ENCODE measurements at regions not wholly inside any gene's neighbourhood (a gene's known extent, or its start where the extent isn't known, plus 50 kb on each side); places are given as distances from the start of the nearest gene placed in this dataset.

DNA sequence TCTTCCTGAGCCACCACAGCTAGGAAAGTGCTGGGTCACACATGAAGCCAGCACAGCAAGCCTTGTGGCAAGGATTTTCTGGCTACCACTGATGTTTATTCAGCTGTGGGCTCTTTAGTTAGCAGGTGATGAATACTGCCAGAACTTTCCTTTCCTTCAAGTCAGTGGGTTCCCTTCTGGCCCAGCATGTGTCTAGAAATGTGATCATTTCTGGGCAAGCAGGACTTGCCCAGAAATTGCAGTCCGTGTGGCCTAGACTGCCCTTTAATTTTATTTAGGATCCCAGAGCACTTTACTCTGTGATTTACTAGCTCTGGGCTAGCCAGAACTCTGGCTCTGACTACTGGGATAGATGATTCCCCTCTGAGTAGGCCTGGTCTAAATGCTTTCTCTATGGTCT lies 397.5 kb downstream of the ZIC4 start:
- no peak for DNase-seq

DNA sequence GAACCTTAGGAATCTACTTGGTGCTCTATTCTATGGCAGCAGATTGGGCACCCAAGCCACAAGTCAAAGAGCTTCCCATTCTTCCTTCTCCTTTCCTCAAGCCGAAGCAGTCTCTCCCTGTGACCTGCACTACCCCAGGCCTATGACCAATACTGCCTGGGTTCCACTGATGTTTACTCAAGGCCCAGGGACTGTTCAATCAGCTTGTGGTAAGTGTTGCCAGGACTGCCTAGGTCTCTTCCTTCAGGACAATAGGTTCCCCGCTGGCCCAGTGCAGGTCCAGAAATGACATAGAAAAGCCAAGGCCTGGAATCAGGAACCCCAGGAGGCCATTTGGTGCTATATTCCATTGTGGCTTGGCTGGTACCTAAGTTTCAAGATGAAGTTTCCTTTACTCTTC lies 397.9 kb downstream of the ZIC4 start:
- DNase-seq: no peak

DNA sequence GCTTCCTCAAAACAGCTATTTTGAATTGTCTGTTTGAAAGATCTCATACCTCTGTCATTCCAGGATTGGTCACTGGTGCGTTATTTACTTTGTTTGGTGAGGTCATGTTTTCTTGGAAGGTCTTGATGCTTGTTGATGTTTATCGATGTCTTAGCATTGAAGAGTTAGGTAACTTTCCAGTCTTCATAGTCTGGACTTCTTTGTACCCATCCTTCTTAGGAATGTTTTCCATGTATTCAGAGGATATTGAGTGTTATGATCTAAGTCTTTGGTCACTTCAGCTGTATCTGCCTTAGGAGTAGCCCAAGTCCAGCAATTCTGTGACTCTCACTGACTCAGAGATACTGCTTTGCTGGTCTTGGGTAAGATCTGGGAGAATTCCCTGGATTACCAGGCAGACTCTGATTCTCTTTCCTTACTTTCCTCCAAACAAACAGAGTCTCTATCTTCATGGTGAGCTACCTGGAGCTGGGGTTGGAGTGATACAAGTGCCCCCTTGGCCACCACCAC lies 398.6 kb downstream of the ZIC4 start:
- DNase-seq: no peak

DNA sequence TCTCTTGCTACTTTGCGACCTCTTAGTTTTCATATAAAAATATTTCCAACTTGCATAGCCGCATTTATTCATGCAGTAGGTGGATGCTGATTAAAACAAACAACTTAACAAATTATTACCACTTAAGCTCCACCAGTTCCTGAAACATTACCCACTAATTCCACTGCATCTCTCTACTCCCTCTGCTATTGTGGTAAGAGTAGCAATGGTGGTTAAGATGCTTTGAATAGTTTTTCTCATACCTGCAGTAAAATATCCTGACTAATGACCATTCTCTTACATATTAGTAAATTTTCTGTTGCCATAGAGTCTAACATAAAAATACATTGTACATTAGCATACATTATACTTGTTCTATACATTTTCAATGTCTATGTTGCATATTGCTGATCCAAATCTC lies 397.6 kb upstream of the PLSCR5 start:
- DNase-seq: no peak

DNA sequence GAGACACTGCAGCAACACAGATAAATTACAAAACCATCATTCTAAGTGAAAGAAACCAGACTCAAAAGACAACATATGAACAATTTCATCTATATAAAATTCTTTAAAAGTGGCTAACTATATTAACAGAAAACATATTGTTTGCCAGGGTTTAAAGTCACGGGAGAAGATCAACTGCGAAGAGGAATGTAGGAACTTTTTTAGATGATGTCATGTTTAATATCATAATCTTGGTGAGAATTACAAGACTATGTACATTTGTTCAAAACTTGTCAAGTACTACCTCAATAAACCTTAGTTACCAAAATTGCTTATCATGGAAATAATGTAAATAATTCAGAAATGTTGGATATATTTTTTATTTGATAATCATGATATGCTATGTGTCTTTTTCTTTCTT lies 395.1 kb upstream of the PLSCR5 start:
- no peak for DNase-seq

DNA sequence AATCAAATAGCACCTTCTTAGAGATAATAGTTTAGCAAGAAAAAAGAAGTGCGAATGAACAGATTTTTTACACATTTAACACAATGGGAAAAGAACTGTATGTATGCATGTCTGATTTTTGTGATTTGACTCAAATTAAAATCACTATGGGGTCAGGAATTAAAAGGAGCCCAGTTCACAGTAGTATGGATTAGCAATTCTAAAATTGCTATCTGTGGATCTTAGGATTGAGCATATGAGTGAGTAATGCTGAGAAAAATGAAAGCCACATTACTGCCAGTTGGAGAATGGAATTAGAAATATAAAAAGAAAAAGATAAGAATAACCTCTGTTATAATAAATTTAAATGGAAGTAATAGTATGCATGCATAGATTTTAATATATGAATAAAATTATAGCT lies 386.8 kb upstream of the PLSCR5 start:
- DNase-seq: no peak

DNA sequence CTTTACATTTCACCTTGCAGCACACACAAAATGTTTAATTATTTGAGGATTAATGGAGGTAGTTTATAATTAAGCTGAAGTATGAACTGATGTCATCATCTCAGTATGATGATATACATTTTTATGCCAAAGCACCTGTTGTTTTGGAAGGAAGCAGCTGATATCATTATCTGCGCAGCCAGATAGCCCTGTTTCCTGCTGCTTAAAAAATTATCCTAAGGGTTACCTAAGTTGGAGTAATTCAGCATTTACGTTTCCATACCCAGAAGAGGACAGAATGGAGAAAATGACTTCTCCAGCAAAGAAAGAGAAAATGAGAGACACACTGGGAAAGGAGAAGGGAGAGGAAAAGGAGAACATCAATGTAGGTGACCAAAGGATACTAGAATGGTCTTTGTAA lies 370.3 kb upstream of the PLSCR5 start:
- DNase-seq: no peak

DNA sequence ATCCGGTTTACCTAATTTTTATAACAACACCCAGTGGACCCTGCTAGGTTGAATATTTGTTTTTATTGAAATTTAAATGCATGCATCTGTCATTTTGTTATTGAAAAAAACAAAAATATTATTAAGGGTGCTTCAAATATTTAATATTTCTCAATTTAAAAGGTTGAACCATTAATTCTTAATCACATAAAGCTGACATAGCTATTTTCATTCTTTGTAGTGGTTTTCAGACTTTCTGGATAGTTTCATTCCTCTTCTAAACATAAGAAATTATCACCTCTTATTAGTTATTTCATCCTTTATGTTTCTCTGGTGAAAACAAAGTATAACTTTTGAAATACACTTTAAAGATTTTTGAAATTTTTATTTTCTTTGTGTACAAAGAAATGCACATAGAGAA lies 369.9 kb upstream of the PLSCR5 start:
- DNase-seq: no peak

GRCh38 chr3:146974001-146974400 lies 368.9 kb upstream of the PLSCR5 start:
- DNase-seq: no peak

- no peak for DNase-seq
Observed at GRCh38 chr3:146972726-146973125, 367.6 kb upstream of the PLSCR5 start.

DNA sequence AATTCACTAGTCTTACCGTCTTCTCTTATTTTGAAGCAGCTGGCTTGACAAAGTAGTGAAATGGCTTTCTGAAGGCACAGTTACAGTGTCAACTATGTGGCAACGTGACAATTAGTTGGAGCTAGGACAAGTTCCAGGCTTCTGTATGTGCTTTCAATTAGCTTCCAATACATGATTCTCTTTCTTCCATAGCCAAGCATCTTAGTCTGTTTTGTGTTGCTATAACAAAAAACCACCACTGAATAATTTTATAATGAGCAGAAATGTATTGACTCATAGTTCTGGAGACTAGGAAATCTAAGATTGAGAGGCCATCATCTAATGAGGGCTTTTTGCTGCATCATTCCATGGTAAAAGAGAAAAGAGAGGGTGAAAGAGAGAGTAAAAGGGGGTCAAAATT lies 365.1 kb upstream of the PLSCR5 start:
- no peak for DNase-seq

- no peak for DNase-seq
Observed at GRCh38 chr3:146969356-146969755, 364.2 kb upstream of the PLSCR5 start.

DNA sequence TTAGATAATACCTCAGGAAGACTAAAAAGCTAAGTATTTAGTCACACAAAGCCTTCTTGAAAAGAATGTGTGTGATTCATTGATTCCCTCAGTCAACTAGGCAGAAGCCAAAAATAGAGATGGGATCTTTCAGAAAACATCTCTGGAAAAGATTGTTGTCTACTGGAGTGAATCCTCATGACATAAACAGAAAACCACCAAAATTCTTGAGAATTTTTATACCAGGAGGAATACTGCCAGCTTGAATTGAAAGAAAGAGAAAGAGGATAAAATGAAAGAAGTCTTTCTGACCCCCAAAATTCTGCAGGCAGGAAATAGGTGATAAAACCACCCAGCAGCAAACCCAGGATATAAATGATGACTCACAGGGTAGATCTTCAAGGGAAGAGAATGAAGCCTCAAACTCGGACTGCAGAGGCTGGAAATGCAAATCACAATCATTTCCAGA lies 363.1 kb upstream of the PLSCR5 start:
- DNase-seq: no peak

GRCh38 chr3:146967783-146968182 lies 362.6 kb upstream of the PLSCR5 start:
- DNase-seq: no peak

DNA sequence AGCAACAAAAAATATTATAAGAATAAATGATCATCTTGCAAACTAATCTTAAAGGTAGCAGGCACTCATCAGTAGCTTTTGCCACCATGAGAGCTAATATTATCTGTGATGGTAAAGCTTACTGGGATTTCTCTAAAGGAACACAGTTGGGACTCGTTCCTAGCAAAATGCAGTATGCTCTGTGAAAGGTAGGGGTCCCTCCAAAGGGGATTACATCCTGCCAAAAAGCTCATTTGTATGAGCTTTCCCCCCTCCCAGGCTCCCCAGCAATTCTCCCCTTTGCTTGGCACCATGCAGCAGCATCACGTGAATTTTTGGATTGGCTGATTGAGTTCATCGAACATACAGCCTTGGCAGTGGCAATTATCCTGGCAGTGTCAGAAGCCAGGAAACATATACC lies 361.0 kb upstream of the PLSCR5 start:
- no peak for DNase-seq

DNA sequence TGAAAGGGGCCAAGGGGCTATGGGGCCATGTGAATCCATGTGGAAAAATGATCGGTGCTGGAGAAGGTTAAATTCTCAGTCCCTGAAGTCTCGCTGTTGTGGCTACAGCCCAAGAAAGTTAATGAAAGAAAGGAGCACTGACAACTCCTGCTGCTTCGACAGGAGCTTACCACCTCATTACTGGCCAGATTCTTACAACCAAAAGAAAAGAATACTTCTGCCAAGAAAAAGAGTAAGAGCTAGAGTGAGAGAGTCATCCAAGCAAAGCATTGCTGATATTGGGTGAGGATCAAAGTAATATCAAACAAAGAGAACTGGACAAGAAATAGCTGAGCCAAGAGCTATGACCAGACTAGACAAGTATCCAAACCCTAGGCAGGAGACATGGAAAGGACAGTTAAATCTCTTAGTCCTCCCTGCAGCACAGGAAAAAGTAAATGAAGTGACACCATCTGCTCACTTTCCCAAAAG lies 348.4 kb upstream of the PLSCR5 start:
- no peak for DNase-seq

DNA sequence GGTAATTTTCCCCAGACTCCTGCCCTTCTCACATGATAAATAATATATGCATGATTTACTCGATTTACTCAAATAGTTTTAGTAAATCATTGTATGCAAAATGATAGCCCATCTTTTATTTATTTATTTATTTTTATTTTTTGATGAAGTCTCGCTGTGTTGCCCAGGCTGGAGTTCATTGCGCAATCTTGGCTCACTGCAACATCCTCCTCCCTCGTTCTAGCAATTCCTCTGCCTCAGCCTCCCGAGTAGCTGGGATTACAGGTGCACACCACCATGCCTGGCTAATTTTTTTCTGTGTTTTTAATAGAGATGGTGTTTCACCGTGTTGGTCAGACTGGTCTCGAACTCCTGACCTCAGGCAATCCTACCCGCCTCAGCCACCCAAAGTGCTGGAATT lies 343.8 kb upstream of the PLSCR5 start:
- no peak for DNase-seq

GRCh38 chr3:146948186-146948585 lies 343.0 kb upstream of the PLSCR5 start:
- DNase-seq: no peak

DNA sequence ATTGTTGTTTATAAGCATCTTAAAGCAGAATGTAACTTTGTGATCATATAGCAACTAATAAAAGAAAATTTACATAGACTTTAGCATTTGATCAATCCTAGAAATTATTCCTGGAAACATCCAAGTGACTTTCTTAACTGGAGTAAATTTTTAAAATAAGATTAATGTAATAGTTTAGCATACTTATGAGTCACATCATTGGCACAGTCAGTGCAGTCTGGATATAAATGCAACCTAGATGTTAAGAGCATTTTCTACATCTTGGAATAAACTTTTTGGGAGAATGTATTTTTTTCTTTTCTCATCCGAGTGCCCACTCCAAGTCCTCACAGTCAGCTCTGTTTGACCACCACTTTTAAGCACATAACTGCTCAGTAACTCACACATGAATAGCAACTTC lies 324.6 kb upstream of the PLSCR5 start:
- no peak for DNase-seq

- no peak for DNase-seq
Observed at GRCh38 chr3:146928421-146929059, 323.4 kb upstream of the PLSCR5 start.

- no peak for DNase-seq
Observed at GRCh38 chr3:146921693-146922092, 316.5 kb upstream of the PLSCR5 start.

DNA sequence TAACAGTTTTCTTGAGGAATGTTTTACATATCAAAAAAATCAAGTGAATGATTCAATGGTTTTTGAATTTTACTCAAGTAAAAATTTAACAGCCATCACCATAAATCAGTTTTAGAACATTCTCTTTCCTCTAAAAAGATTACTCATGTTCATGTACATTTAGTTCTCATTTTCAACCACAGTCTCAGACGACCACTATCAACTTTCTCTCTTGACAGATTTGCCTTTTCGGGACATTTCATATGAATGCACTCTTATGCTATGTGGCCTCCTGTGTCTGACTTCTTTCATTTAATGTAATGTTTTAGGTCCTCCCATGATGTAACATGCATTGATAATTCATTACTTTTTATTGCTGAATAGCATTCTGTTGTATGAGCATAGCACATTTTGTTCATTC lies 309.3 kb upstream of the PLSCR5 start:
- no peak for DNase-seq

GRCh38 chr3:146912241-146913015 lies 307.3 kb upstream of the PLSCR5 start:
- no peak for DNase-seq

DNA sequence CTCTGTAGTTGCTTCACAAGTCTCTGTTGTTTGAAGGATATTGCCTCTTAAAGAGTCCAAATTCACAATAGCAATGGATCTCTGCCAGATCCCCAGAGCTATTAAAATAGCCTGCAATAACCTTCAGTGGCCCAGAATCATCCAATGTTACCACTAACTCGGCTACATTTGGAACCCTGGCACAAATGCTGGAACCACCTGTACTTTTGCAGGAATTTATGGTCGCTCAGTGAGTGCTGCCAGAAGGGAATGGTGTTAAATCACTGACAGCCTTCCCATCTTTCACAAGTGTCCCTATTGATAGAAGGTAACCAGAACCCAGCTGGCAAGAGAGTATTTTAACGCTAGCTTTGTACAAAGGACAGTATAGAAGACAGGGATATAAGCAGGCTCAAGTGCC lies 298.8 kb upstream of the PLSCR5 start:
- DNase-seq: no peak

Measured in suppressor macrophage (primary cell).